ENCODE measurements at regions not wholly inside any gene's neighbourhood (a gene's known extent, or its start where the extent isn't known, plus 50 kb on each side); places are given as distances from the start of the nearest gene placed in this dataset.

DNA sequence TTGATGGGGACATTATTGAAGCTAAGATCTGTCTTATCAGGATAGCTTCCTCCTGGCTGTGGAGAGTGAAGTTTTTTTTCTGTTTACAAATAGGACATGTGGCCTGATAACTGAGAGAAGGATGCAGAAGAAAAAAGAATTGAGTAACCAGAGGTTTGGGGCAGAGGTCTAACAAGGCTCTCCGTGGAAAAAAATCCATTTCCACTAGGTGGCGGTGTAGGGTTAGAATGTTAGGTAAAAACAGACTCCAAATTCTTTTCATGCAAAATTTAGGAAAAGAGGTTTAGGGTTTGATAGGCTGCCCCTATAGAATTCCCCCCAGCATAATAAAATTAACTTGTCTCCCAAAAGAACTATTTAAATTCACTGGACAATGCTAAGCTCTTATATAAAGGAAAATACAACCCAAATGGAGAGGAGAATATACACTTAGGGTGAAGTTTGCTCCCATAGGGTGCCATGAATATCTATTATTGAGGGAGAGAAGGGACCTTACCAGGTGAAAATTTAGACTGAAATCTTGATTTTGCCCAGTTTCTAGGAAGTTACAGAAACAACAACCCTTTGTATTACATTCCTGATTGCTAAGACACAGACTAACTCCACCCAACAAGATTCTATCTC, 1560.4 kb downstream of the OTOL1 start:
- Histone ChIP-seq H3K79me2 (ENCODE audit: insufficient read depth) (no peaks in the 10 kb centered on the region), H3K4me1 (ENCODE audit: control insufficient read depth in 1 of 2, insufficient read depth in 2 of 2, low read depth in 1 of 2, low read length in 1 of 2) (no peaks in the 10 kb centered on the region), H3K27me3 (ENCODE audit: insufficient read depth) (no peaks in the 10 kb centered on the region), H3K9me2 (no peaks in the 10 kb centered on the region), H3K4me2 (no peak overlapping the region), H4K20me1 (ENCODE audit: insufficient read depth) (no peaks in the 10 kb centered on the region), H3K36me3 (replicated peaks in 1 of 2; ENCODE audit: control insufficient read depth in 1 of 2, insufficient read depth in 2 of 2, low read length in 1 of 2) (no peaks in the 10 kb centered on the region), H3K4me3 (ENCODE audit: low read depth in 2 of 2, low read length in 1 of 2) (no peak overlapping the region; a peak in 1 of 4 replicates), H2AFZ (ENCODE audit: low read depth) (no peak overlapping the region), H3K27ac (ENCODE audit: low read depth in 2 of 2, low read length in 1 of 2) (no peak overlapping the region), H3K9ac (no peak overlapping the region), H3F3A (replicated peaks; ENCODE audit: insufficient read depth) (no peaks in the 10 kb centered on the region), H3K9me3 (no peaks in the 10 kb centered on the region)
- POLR2A ChIA-PET = no interaction called here
- DNase-seq = peak; percentile 47
- TF ChIP-seq GATA2 (CRISPR knock-in tag; IDR thresholded peaks at IDR 0.05) (no peak), PBX3 (IDR thresholded peaks at IDR 0.05) (no peak), NRF1 (IDR thresholded peaks at IDR 0.05; ENCODE audit: low read depth, low read length) (no peak), RAD21 (IDR thresholded peaks at IDR 0.05; ENCODE audit: low read length) (peak; percentile 73), JUND (IDR thresholded peaks at IDR 0.05) (no peak), CTCF (IDR thresholded peaks at IDR 0.05) (peak; percentile 79), SIN3A (IDR thresholded peaks at IDR 0.05; ENCODE audit: borderline replicate concordance, low read depth, low read length) (no peak), SMC3 (IDR thresholded peaks at IDR 0.05; ENCODE audit: low read depth, low read length) (peak; percentile 48; the same call in 1 of the 2 replicates), POLR2AphosphoS5 (IDR thresholded peaks at IDR 0.05; ENCODE audit: low read depth, low read length) (no peak)
- WGBS (ENCODE audit: low lambda C conversion rate) = 2% methylated on average over 2 of the region's 2 CpGs
- CTCF ChIA-PET = interaction anchor here (0.7 to 2.4 kb wide), 13 partner anchors 11 to 1499 kb away, joined by 3 to 16 read pairs (median 3); no protein-coding TSS in a partner anchor

DNA sequence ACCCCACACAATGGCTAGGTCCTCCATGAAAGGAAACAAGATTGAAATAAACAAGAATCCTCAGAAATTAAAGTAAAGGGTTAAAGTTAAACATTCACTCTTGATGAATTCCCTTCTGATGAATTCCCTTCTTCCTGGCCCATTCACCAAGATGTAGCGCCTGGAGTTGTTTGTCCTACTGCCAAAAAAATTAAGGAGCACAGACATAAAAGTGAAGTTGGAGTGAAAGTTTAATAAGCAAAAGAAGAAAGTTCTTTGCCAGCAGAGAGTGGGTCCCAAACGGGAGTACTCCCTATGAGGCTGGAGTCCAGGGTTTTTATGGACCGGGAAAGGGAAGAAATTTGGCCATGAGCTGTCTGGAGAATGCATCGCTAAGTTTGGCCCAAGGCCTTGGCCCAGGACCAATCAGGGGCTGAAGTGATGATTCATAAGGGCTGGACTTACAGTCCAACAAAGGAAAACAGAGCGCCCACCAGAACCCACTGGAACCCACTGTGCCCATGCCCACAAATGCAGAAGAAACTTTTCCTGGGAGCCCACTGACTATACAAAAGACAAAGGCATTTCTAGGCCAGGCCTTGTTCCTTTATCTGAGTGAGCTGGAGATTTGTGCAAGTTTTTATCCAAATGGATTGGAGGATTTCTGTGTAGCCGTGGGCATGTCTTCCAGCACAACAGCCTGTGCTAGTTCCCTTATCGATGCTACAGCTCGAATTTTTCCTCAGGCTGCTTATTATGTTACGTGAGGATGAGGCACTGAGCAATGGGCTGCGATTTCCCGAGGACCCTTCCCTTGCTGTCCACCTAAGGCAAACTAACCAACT, 1561.6 kb downstream of the OTOL1 start:
- WGBS (ENCODE audit: low lambda C conversion rate) = 71% methylated on average over 11 of the region's 11 CpGs
- no peak overlapping the region for H2AFZ ChIP-seq (ENCODE audit: low read depth)
- TF ChIP-seq, protein P1, sequence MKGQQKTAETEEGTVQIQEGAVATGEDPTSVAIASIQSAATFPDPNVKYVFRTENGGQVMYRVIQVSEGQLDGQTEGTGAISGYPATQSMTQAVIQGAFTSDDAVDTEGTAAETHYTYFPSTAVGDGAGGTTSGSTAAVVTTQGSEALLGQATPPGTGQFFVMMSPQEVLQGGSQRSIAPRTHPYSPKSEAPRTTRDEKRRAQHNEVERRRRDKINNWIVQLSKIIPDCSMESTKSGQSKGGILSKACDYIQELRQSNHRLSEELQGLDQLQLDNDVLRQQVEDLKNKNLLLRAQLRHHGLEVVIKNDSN (IDR thresholded peaks at IDR 0.05; ENCODE audit: borderline replicate concordance, low read depth) = no peak
- TF ChIP-seq TCF12 (IDR thresholded peaks at IDR 0.05) = no peak
- no peak for TF ChIP-seq MAX (IDR thresholded peaks at IDR 0.05; ENCODE audit: low read depth)
- TF ChIP-seq PBX3 (IDR thresholded peaks at IDR 0.05) = no peak
- TF ChIP-seq RXRA (IDR thresholded peaks at IDR 0.05; ENCODE audit: borderline replicate concordance, low read depth) = no peak
- TF ChIP-seq ELF1 (IDR thresholded peaks at IDR 0.05) = no peak
- no peak for TF ChIP-seq GABPA (IDR thresholded peaks at IDR 0.05; ENCODE audit: low read depth)
- no peak for TF ChIP-seq REST (IDR thresholded peaks at IDR 0.05; ENCODE audit: low read depth, low read length)
- TF ChIP-seq YY1 (IDR thresholded peaks at IDR 0.05; ENCODE audit: low read depth) = no peak
- TF ChIP-seq CHD2 (IDR thresholded peaks at IDR 0.05; ENCODE audit: low read length, partially characterized antibody) = no peak
- no peak for TF ChIP-seq MEF2A (IDR thresholded peaks at IDR 0.05; ENCODE audit: borderline replicate concordance, low read depth)

More for the DNA sequence above, 1561.6 kb downstream of the OTOL1 start:
- Histone ChIP-seq H3K9me3 (no peaks in the 10 kb centered on the region), H3F3A (replicated peaks; ENCODE audit: insufficient read depth) (no peaks in the 10 kb centered on the region), H3K27me3 (ENCODE audit: insufficient read depth) (no peaks in the 10 kb centered on the region), H4K20me1 (ENCODE audit: insufficient read depth) (no peaks in the 10 kb centered on the region), H3K27ac (ENCODE audit: low read depth in 2 of 2, low read length in 1 of 2) (no peak overlapping the region), H3K4me3 (ENCODE audit: low read depth in 2 of 2, low read length in 1 of 2) (no peak overlapping the region), H3K4me1 (ENCODE audit: control insufficient read depth in 1 of 2, insufficient read depth in 2 of 2, low read depth in 1 of 2, low read length in 1 of 2) (no peaks in the 10 kb centered on the region), H3K4me2 (no peak overlapping the region), H3K79me2 (ENCODE audit: insufficient read depth) (no peaks in the 10 kb centered on the region), H3K9ac (no peak overlapping the region), H3K9me2 (no peaks in the 10 kb centered on the region), H3K36me3 (replicated peaks in 1 of 2; ENCODE audit: control insufficient read depth in 1 of 2, insufficient read depth in 2 of 2, low read length in 1 of 2) (no peaks in the 10 kb centered on the region)
- POLR2A ChIA-PET = no interaction called here
- CTCF ChIA-PET = interaction anchor here (0.8 to 2.4 kb wide), 5 partner anchors 10 to 893 kb away, joined by 3 to 16 read pairs (median 3); no protein-coding TSS in a partner anchor
- DNase-seq = no peak
